OCI-M1 (cell line): ENCODE measurements at regions not wholly inside any gene's neighbourhood (a gene's known extent, or its start where the extent isn't known, plus 50 kb on each side); places are given as distances from the start of the nearest gene placed in this dataset.
A peak's percentile ranks its signal among the peaks of the same experiment; 100 is the strongest.
"Not testable (repeated sequence)": the region's sequence is repeated elsewhere in the genome, so short reads cannot be mapped to it uniquely, and the experiment has no call there.

Experiments used
- DNase-seq: peaks from one replicate; lab custom pipeline; 2025; lab: John Stamatoyannopoulos, UW

DNA sequence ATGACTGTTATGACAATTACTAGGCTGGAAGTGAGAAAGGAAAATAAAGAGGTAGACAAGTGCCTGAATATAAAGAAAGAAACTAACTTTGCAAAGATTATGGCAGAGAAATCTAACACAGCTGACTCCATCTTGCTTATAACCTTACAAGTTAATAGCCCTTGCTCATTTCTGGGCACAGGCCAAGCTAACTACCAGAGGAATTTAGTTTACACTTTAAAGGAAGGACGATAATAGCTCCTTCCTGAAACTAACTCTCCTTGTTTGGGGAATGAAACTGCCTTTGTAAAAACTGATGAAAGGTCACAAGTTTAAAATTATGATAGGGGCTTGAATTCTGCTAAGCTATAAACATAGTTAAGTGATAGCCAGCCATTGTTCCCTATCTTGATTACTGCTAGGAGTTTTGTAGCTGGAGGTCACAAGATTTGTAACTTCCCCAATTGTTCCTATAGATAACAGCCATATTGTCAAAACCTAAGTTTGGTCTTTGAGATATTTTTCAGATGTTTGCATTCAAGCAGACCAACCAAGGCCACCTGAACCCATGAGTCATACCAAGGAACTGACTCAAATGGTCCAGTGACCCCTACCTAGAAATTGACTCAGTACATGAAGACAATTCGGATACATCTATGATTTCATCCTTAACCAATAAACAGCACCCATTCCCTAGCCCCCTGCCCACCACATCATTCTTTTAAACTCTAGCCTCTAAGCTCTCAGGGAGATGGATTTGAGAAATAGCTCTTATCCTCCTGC is 209.2 kb upstream of the LRATD1 start:
- DNase-seq, result peak; percentile 87

DNA sequence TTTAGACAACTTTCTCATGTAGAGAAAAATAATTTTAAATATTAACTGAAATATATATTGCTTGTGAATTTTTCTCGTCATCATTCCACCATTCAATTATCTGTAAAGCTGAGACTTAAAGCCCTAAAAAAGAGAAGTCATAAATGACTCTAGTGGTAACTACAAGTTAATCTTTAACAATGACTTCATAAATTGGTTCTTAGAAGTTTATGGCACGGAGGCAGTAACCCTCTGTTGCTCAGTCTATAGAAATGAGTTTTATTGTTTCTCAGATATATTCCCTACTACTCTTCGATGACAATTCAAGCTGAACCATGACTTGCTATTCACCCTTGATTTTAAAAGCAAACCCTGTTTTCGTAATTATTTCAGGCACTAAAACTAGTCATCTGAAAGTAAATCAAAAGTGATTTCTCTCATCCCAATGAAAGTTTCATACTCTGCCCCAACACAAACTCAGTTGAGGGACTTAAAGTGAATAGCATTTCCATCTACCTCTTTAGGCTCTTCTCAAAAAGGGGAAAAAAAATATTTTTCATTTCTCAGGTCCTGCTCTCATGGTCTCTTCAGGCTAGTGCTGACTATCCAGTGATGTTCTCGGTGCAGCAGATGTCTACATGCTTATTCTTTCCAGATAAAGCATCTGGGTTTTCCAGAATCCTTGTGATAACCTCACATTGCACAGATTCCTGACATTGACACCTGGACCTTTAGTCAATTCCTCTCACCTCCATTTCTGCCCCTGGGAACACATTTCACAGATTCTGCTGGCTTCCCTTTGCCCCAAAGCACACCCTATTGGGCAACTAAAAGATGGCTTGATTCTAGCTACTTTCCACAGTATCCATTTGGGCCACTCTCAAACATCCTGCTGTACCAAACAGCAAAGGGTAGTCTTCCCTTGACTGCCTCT is 207.8 kb upstream of the LRATD1 start:
- no peak for DNase-seq

GRCh38 chr2:14425869-14426268 is 206.6 kb upstream of the LRATD1 start:
- no peak for DNase-seq

DNA sequence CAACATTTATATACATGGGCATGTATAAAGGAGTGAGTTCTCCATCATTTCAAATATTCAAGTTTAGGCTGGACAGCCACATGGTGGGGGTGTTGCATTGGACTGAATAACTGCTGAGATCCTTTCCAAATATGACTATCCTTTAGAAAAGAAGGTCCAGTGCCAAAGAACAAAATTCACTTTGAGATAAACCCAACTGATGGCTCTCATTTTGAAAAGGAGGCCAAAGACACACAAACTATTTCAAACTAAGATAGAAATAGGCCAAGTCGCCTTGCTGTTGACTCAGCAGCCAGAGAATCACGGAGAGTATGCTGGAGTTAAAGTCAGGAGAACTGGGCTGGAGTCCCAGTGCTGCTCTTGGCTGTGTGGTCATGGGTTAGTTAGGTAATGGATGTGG is 204.5 kb upstream of the LRATD1 start:
- peak; percentile 8 for DNase-seq

GRCh38 chr2:14433946-14434495 is 198.5 kb upstream of the LRATD1 start:
- no peak for DNase-seq

DNA sequence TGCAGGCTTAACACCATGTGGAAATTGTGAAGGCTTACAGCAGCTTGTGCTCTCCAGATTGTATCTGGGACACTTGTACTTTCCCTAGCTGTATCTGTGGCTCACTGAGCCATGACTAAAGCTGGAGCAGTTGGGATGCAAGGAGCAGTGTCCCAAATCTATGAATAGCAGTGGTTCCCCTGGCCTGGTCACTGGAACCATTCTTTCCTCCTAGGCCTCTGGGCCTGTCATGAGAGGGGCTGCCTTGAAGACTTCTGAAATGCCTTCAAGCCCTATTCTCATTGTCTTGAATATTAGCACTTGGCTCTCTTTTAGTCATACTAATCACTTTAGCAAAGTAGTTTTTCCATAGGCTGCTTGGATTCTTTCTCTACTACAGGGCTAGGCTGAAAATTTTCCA is 186.8 kb upstream of the LRATD1 start:
- DNase-seq, result no peak

DNA sequence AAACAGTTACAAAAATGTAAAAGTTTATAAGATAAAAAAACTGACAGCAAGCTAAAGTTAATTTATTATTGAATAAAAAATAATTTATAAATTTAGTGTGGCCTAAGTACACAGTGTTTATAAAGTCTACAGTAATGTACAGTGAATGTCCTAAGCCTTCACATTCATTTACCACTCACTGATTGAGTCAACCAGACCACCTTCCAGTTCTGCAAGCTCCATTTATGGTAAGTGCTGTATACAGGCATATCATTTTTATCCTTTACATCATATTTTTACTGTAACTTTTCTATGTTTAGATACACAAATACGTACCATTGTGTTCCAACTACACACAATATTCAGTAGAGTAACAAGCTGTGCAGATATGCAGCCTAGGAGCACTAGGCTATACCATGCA is 184.2 kb upstream of the LRATD1 start:
- DNase-seq, result no peak

DNA sequence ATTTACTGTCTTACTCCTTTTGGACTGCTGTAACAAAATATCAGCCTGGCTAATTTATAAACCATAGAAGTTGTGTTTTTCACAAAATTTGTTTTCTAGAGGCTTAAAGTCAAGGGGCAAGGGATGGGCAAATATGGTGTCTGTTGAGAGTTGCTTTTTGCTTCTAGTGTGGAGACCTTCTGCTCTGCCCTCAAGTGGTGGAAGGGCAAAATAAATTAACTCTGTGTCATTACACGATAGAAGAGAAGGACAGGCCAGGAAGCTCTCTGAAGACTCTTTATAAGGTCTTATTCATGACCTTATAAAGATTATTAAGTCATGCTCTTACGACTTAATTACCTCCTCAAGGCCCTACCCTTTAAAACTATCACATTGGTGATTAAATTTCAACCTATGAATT is 181.2 kb upstream of the LRATD1 start:
- DNase-seq, result peak; percentile 40

DNA sequence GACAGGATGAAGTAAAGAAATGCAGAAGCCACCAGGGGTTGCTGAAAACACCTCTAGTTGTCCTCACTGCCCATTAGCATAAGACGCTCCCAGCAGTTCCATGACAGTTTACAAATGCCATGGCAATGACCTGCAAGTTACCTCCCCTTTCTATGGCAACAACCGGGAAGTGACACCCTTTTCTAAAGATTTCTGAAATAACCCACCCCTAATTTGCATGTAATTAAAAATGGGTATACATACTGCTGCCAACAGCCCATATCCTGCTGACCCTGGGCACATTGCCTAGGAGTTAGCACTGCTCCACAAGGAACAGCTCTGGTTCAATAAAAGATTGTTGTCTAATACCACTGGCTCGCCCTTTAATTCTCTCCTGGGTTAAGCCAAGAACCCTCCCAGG is 178.3 kb upstream of the LRATD1 start:
- no peak for DNase-seq

- DNase-seq, result no peak
Observed at GRCh38 chr2:14459786-14460325, 172.7 kb upstream of the LRATD1 start.

GRCh38 chr2:14475994-14476393 is 156.5 kb upstream of the LRATD1 start:
- DNase-seq, result peak; percentile 73

- DNase-seq, result no peak
Observed at GRCh38 chr2:14479486-14479885, 153.0 kb upstream of the LRATD1 start.

DNA sequence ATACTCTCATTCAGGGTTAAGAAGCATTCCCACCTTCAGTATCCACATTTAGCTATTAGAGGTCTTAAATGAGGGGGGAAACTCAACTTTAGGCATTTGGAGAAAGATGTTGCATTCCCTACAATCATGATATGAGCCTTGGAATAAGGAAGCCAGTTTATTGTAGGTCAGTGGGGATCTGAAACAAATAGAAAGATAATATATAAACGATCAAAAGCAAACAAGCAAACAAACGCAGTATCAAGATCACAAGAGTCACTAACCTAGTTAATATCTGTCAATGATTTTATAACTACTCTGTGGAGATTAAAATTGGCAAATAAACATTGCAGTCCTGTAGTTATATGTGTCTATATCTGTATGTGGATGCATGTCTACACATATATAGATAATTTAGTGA is 152.4 kb upstream of the LRATD1 start:
- no peak for DNase-seq

- no peak for DNase-seq
Observed at GRCh38 chr2:14480906-14481305, 151.6 kb upstream of the LRATD1 start.

GRCh38 chr2:14492920-14493503 is 139.5 kb upstream of the LRATD1 start:
- DNase-seq, result no peak

DNA sequence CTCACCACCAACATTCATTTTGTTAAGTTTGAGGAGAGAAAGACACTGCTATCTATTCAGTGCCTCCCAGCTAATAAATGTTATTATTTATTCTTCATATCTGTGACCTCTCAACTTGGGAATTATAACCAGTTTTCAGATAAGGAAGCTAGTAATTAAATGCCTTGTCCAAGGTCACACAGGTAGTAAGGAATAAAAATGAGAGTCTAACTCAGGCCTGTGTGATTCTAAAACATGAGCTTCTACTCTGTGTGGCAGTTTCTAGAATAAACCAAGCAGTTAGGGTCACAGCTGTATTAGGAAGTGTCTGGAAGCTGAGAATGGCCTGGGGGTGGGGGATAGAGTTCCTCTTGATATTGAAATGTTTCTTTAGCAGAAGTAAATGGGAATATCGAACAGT is 137.8 kb upstream of the LRATD1 start:
- DNase-seq, result no peak

DNA sequence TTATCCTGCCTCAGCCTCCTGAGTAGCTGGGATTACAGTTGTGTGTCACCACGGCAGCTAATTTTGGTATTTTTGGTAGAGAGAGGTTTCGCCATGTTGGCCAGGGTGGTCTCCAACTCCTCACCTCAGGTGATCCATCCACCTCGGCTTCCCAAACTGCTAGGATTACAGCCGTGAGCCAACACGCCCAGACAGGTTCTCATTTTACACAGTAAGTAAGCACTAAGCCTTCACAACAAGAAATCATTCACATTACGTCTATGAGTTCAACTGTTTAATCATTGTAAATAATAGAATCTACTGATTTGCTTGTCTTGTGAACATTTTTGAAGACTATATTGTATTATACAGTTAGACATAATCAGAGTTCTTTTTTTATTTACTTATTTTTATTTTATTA is 131.5 kb upstream of the LRATD1 start:
- no peak for DNase-seq

GRCh38 chr2:14506955-14507354 is 125.6 kb upstream of the LRATD1 start:
- not testable (repeated sequence) for DNase-seq

- DNase-seq, result no peak
Observed at GRCh38 chr2:14511541-14511940, 121.0 kb upstream of the LRATD1 start.

- DNase-seq, result peak; percentile 21
Observed at GRCh38 chr2:14513903-14514302, 118.6 kb upstream of the LRATD1 start.

DNA sequence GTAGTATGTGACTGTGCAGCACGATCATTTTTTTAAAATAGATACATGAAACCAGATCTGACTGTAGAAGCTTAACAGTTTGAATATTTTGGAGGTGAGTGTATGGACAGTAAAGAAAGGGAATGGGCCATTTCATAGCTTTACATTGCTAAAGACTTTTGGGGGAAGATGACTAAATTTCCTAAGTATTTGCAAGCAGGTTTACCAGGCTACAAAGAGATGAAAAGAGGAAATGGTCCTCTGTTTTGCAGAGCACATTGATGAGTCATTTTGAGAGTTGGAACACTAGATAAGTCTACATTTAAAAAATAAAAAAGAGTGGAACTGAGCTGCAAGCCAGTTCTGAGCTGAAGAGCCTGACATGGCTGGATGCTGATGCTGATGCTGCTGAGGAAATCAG is 115.7 kb upstream of the LRATD1 start:
- peak; percentile 69 for DNase-seq

DNA sequence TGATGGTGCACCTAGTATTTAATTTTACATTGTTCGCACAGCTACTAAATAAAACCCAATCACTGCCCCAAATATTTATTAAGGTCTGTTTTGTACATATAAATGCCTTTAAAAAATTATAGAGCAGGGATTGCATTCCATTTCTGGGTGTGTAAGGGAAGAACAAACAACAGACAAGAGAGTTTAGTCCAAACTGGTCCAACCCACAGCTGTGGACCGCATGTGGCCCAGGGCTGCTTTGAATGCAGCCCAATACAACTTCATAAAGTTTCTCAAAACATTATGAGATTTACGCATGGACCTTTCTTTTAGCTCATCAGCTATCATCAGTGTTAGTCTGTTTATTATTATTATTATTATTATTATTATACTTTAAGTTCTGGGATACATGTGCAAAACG is 114.8 kb upstream of the LRATD1 start:
- no peak for DNase-seq
